ENCODE measurements at regions not wholly inside any gene's neighbourhood (a gene's known extent, or its start where the extent isn't known, plus 50 kb on each side); places are given as distances from the start of the nearest gene placed in this dataset.

GRCh38 chr2:71944183-71944550 lies 203.5 kb downstream of the CYP26B1 start:
- DNase-seq: no peak
- in situ Hi-C loops (cut with MboI): no loop called here
- no peak for TF ChIP-seq EZH2phosphoT487 (IDR thresholded peaks at IDR 0.05; ENCODE audit: insufficient read depth, low read depth)
- no peak for TF ChIP-seq EZH2 (IDR thresholded peaks at IDR 0.05; ENCODE audit: insufficient read depth, poor library complexity, severe bottlenecking)

GRCh38 chr2:71943238-71944182 lies 204.2 kb downstream of the CYP26B1 start:
- Histone ChIP-seq H3K4me2 (ENCODE audit: unreplicated experiment) (peak overlapping the region; percentile 23), H3K27ac (peak overlapping the region; percentile 23; the same call in 1 of the 2 replicates), H4K20me1 (ENCODE audit: insufficient read depth) (no peaks in the 10 kb centered on the region), H2AFZ (peak overlapping the region; percentile 53), H3K9me2 (ENCODE audit: insufficient read depth) (no peaks in the 10 kb centered on the region), H3K9me3 (ENCODE audit: low read depth) (no peaks in the 10 kb centered on the region), H3K9ac (no peak overlapping the region), H3K27me3 (replicated peaks; ENCODE audit: insufficient read depth) (no peaks in the 10 kb centered on the region), H3K79me2 (ENCODE audit: insufficient read depth) (no peaks in the 10 kb centered on the region), H3K36me3 (ENCODE audit: low read depth) (no peaks in the 10 kb centered on the region), H3K4me1 (ENCODE audit: insufficient read depth) (peaks cover 14% of the 10 kb centered on the region), H3F3A (ENCODE audit: insufficient read depth) (peaks cover 12% of the 10 kb centered on the region), H3K4me3 (no peak overlapping the region)
- peak; percentile 62 for DNase-seq
- 60 to 65% methylated on average over 17 of the region's 17 CpGs for WGBS, 2 experiments (ENCODE audit: low coverage in 1 of 2, low lambda C conversion rate in 2 of 2, missing lambda C conversion rate in 2 of 2)
- in situ Hi-C loops (cut with MboI): no loop called here
- TF ChIP-seq EZH2 (IDR thresholded peaks at IDR 0.05; ENCODE audit: insufficient read depth, poor library complexity, severe bottlenecking) (no peak), EZH2phosphoT487 (IDR thresholded peaks at IDR 0.05; ENCODE audit: insufficient read depth, low read depth) (no peak)

More at GRCh38 chr2:71944183-71944550, 203.5 kb downstream of the CYP26B1 start:
- 86 to 96% methylated on average over 8 of the region's 8 CpGs for WGBS, 2 experiments (ENCODE audit: low coverage in 1 of 2, low lambda C conversion rate in 2 of 2, missing lambda C conversion rate in 2 of 2)
- Histone ChIP-seq H3K4me2 (ENCODE audit: unreplicated experiment) (no peak overlapping the region), H3K79me2 (ENCODE audit: insufficient read depth) (no peaks in the 10 kb centered on the region), H3K9ac (no peak overlapping the region), H4K20me1 (ENCODE audit: insufficient read depth) (no peaks in the 10 kb centered on the region), H3K27ac (no peak overlapping the region), H3K9me2 (ENCODE audit: insufficient read depth) (no peaks in the 10 kb centered on the region), H3K27me3 (replicated peaks; ENCODE audit: insufficient read depth) (no peaks in the 10 kb centered on the region), H3K4me3 (no peak overlapping the region), H3F3A (ENCODE audit: insufficient read depth) (peaks cover 15% of the 10 kb centered on the region), H3K9me3 (ENCODE audit: low read depth) (no peaks in the 10 kb centered on the region), H3K4me1 (ENCODE audit: insufficient read depth) (peaks cover 19% of the 10 kb centered on the region), H2AFZ (no peak overlapping the region), H3K36me3 (ENCODE audit: low read depth) (no peaks in the 10 kb centered on the region)

DNA sequence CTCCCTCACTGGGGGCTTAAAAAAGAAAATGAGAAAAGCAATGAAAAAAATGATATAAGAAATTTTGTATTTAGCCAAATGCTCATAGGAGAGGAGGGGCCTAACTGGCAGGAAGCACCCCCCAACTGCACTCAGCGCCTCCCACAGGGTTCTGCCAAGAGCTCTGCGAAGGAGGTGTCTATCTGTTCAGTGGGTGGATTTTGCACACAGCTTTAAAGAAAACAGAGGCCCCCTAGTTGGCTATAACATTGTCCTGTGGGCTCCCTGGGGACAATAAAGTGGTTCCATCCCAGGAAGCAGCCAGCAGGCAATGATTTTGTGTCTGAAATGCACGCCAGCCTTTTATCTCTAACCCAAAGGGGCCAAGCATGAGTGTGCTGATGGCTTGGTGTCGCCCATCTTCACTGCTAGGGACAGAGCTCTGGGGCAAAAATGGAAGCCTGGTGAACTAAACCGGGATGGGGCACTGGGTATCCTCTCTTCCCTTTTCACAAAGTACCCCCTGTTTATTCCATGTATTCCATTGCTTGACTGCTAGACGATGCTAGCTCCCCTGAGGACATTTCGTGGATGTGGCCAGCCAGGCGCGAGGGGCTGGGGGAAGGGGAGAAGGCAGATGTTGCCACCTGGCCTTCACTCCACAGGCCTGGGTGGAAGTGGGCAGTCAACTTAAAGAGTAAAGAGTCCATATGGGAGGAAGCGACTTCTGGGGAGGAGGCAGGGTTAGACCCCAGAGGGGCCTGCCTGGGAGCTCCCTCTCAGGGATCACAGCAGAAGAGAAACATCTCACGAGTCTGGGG lies 205.7 kb downstream of the CYP26B1 start:
- no peak for DNase-seq
- Histone ChIP-seq H2AFZ (no peak overlapping the region), H3K4me2 (ENCODE audit: unreplicated experiment) (no peak overlapping the region), H3K4me3 (no peak overlapping the region), H3K79me2 (ENCODE audit: insufficient read depth) (no peaks in the 10 kb centered on the region), H3K4me1 (ENCODE audit: insufficient read depth) (peaks cover 11% of the 10 kb centered on the region; the same call in 1 of the 2 replicates), H3K9ac (no peak overlapping the region), H3K9me2 (ENCODE audit: insufficient read depth) (no peaks in the 10 kb centered on the region), H4K20me1 (ENCODE audit: insufficient read depth) (no peaks in the 10 kb centered on the region), H3K36me3 (ENCODE audit: low read depth) (no peaks in the 10 kb centered on the region), H3F3A (ENCODE audit: insufficient read depth) (0 out of 2 replicates have a peak, but pooled peaks cover 3% of the 10 kb centered on the region), H3K27ac (no peak overlapping the region), H3K9me3 (ENCODE audit: low read depth) (no peaks in the 10 kb centered on the region), H3K27me3 (replicated peaks; ENCODE audit: insufficient read depth) (no peaks in the 10 kb centered on the region)
- 93 to 98% methylated on average over 11 of the region's 11 CpGs for WGBS, 2 experiments (ENCODE audit: low coverage in 1 of 2, low lambda C conversion rate in 2 of 2, missing lambda C conversion rate in 2 of 2)
- in situ Hi-C loops (cut with MboI): no loop called here
- TF ChIP-seq EZH2phosphoT487 (IDR thresholded peaks at IDR 0.05; ENCODE audit: insufficient read depth, low read depth) (no peak), EZH2 (IDR thresholded peaks at IDR 0.05; ENCODE audit: insufficient read depth, poor library complexity, severe bottlenecking) (no peak)

DNA sequence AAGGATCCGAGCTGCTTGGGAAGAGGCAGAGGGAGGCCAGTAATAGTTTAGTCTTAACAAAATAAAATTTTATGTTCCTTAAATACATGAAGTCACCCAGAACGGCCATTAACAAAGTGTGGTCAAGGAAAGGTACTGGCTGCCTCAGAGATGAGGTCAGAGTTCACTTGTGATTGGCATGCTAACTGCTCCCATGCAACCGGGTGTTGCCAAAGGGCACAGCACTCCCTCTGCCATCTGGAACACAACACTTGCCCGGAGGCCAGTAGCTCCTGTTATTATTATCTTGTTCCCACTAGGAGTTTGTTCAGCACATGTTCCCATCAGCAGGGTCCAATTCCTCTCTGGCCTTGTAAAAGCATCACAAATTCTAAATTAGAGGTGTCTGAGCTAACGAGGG lies 207.0 kb downstream of the CYP26B1 start:
- peaks cover 18% of the 10 kb centered on the region for H3K4me1 ChIP-seq (ENCODE audit: insufficient read depth)
- in situ Hi-C loops (cut with MboI): no loop called here
- no peaks in the 10 kb centered on the region for H3K36me3 ChIP-seq (ENCODE audit: low read depth)
- no peaks in the 10 kb centered on the region for H4K20me1 ChIP-seq (ENCODE audit: insufficient read depth)
- H3K27me3 ChIP-seq (replicated peaks; ENCODE audit: insufficient read depth): no peaks in the 10 kb centered on the region
- H3K9ac ChIP-seq: no peak overlapping the region
- no peak for DNase-seq
- no peak overlapping the region for H3K27ac ChIP-seq
- no peaks in the 10 kb centered on the region for H3K79me2 ChIP-seq (ENCODE audit: insufficient read depth)
- H3K9me2 ChIP-seq (ENCODE audit: insufficient read depth): no peaks in the 10 kb centered on the region
- H3K4me3 ChIP-seq: no peak overlapping the region
- TF ChIP-seq EZH2phosphoT487 (IDR thresholded peaks at IDR 0.05; ENCODE audit: insufficient read depth, low read depth): no peak
- TF ChIP-seq EZH2 (IDR thresholded peaks at IDR 0.05; ENCODE audit: insufficient read depth, poor library complexity, severe bottlenecking): no peak
- WGBS, 2 experiments (ENCODE audit: low coverage in 1 of 2, low lambda C conversion rate in 2 of 2, missing lambda C conversion rate in 2 of 2): 30 to 37% methylated on average over 5 of the region's 5 CpGs
- no peak overlapping the region for H3K4me2 ChIP-seq (ENCODE audit: unreplicated experiment)
- peaks cover 14% of the 10 kb centered on the region; the same call in 1 of the 2 replicates for H3F3A ChIP-seq (ENCODE audit: insufficient read depth)
- no peak overlapping the region for H2AFZ ChIP-seq
- H3K9me3 ChIP-seq (ENCODE audit: low read depth): no peaks in the 10 kb centered on the region

All from GM23248 (cell line).